ENCODE measurements at regions not wholly inside any gene's neighbourhood (a gene's known extent, or its start where the extent isn't known, plus 50 kb on each side); places are given as distances from the start of the nearest gene placed in this dataset.

DNA sequence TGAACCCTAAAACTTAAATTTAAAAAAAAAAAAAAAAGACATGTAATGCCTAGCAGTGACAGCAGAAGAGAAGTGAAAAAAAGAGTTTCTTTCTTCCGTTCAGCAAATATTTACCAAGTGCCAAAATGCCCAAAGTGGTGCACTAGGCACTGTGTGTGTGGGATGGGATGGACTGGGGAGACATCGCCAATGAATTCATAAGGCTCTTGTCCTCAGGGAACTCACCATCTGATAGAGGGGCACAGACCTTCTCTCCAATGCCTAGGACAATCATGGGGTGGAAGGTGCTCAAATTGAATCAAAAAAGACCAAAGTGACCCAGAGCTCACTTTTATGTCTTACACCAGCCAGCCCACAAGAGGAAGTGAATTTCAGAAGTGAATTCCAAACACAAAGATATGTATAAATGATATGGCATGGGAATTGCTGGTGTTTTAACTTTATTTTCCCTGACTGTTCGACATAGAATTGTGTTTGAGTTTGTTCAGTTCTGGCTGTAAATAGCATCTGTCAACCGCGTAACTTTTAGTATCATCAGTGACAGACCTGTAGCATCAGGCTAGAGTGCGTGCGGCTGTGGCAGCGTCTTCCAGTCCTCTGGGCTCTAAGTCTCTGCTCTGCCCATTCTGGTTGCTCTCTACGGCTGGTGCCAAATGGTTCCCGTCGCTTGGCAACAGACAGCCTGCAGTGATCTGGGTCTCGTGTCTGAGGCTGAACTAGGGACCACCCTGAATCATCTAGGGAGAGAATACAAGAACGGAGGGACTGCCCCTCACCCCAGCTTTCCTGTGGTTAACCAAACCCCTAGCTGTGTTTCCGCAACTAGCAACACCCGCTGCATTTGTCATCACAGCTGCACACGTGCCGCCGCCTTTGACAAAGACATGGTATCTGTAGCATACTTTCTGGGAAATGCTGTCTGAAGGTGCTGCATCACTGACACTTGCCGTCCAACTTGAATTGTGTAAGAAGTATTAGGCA, 154.0 kb upstream of the THBS1 start:
- DNase-seq (ENCODE audit: low spot score): peak; percentile 58

DNA sequence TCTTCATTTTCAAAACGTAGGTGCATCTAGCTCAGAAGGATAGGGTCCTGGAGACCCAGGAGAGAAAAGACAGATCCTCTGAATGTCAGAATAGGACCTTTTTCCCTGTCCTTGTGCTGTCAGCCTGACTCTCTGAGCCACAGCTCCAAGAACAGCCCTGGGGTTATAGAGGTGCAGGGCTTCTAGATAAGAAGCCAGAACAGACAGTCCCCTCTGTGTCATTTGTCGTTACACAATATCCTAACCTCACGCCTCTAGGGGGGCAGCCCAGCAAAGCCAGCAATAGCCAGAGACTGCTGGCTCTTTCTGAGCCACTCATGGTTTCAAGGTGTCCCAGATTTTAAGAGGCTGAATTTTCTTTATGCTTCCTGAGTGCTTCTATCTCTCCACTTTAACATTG, 153.2 kb upstream of the THBS1 start:
- DNase-seq (ENCODE audit: low spot score): no peak

DNA sequence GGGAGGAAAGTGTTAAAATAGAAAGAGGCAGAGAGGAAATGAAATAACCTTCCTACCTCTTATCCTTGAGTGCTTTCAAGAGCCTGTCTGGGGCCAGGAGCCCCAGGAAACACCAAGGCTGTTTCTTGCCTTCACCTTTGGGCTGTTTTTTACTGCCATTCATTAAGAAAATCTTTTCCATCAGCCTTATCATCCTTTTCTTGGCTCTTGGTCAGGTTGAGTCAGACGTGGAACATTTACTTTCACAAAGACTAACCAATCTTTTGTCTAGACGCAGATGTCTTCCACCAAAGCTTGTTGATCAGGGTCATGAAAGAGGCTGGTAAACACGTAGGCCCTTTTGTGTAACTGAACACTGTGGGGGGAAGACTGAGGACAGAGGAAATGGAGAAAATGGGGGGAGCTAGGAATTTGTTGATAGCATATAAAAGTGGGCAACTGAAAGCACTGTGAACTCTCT, 151.0 kb upstream of the THBS1 start:
- no peak for DNase-seq (ENCODE audit: low spot score)

DNA sequence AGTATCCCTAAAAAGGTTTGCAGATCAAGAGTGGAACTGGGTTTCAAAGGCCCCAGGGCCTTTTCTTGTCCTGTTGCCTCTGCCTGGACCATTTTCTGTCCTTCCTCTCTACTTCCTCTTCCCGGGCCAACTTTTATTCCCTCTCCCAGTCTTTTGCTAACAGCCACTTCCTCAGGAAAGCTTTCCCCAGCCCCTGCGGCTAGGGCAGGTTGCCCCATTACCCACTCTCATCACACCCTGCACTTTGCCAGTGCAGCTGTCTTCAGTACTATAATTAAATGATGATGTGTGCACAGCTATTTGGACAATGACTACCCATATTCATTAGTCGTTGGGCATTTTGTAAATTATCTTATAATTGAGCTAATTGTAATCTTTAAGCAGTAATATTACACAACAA, 150.5 kb upstream of the THBS1 start:
- no peak for DNase-seq (ENCODE audit: low spot score)

DNA sequence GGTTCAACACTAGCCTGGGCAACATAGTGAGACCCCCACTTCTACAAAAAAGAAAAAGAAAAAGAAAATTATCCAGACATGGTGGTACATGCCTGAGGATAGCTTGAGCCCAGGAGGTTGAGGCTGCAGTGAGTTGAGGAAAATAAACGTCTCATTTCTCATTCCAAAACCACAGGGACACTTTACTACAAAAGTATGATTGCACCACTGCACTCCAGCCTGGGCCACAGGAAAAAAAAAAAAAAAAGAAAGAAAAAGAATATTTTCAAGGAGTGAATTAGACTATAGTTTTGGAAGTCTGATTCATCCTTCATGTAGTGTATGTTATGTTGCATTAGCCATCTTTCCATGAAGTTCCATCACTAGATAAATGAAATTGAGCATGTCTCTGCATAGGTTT, 149.5 kb upstream of the THBS1 start:
- no peak for DNase-seq (ENCODE audit: low spot score)

DNA sequence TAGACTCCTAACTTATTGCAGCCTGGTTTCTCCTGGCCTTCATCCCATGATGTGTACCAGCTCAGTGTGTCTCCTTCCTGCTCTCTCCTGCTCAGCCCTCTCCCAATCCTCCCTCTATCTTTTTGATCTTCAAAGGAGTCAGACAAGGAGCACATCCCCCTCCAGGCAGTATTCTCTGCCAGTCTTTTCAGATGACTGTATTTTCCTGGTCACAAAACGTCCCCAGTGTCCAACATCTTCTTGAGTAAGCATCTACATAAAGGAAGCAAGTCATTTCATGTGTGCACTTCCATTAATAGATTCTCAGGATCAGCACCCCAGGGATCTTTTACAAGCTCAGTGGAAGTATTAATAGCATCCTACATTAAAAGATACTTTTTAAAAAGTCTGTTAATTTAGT, 148.9 kb upstream of the THBS1 start:
- DNase-seq (ENCODE audit: low spot score): no peak

DNA sequence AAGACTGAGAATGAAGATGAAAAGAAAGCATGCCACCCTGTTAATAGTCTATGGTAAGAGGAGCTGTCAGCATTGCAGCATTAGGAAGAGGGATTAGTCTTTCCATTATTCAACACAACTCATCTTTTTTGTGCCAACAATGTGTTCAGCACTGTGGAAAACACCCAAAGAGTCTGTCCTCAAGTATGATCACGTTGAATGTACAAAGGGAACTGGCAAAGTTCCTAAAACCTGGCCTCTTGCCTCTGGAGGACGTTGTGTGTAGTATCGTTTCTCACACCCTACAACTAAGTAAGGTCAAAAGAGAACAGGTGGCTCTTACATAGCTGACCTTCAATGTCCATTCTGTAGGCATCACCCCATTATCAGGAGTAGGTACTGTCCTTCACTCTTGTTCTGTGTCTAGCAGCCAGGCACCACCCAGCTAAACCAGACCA, 147.9 kb upstream of the THBS1 start:
- no peak for DNase-seq (ENCODE audit: low spot score)

DNA sequence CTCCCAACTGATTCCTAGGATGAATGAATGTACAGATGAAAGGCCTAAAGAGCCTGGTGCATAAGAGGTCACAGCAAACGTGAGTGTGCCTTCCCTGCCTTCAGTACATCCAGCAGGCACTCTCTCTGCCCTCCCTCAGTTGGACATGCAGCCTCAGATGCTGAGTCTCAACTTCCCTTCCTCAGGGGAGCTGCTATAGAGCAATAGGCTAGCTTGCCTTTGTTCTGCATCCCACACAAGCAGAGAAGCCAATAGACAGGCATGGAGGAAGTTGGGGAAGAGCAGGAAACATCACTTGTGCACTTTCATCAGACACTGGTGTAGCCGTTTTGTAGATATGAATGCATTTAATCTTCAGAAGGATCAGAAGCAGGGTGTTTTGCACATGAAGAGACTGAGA, 147.5 kb upstream of the THBS1 start:
- no peak for DNase-seq (ENCODE audit: low spot score)

DNA sequence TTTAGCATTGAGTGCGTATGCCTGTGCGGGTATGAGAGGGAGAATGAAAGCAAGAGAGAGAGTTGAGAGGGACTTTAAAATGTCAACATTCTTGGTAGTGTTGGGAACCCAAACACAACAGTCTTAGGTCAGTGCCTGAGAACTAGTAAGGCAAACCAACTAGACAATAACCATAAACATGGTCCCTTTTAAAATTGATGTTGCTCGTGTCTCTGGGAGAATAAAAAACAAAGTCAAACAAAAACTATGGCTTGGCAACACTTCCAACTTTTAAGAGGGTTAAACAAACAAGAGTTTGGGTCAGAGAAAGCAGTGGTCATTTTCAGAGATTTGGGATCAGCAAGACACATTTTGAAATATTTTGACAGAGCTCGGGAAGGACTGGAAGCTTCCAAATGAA, 146.7 kb upstream of the THBS1 start:
- no peak for DNase-seq (ENCODE audit: low spot score)

DNA sequence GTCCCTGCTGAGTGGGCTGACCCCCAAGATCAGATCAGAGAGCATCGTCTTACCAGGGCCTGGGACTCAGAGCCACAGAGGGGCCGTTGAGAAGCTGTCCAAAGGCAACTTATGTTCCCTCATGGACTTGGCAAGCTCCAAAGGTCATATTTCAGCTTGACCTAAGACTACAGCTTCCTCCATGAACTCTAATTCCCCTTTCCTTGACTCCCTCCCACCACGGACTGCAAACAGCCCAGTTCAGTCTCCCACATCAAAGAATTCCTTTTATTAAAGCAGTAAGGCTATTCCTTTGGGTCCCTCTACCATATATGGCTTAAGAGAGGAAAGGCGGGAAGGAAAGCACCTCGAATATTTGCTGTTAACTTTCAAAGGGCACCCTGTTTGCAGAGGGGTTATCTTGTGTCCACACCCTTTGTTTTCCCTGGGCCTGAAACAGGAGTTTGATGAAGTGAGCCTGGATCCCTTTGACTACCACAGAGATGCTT, 146.1 kb upstream of the THBS1 start:
- no peak for DNase-seq (ENCODE audit: low spot score)

DNA sequence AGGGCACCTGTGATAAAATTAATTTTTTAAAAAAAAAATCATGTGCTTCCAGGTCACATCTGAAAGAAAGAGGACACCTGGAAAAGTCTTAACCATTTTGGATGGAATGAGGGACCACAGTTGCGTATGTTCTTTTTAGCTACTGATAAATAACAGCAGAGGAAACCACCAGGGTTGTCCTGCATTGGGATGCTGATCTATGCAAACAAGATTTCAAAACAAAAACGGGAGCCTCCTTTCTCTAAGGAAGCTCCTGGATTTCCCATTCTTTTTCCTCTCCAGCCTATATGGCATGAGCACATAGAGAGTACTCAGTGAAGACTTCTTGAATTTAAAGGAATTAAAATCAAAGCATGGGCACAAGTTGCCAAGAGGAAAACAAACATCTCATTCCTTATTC, 145.6 kb upstream of the THBS1 start:
- DNase-seq (ENCODE audit: low spot score): no peak

DNA sequence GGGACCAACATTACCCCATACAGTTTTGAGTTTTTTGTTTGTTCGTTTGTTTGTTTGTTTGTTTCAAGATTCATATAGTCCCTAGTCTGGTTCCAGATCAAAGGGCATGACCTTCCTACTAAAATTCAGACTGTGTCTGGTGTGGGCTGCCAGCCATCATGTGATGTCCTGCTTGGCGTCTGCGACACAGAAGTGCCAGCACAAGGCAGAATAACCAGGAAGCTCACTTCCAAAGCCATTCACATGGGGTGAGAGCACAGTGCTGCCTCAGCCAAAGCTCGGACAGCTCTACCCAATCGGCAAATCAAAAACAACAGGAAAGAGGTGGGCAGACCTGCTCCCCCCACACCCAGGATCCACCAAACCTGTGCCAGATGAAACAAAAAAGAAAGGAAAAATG, 142.6 kb upstream of the THBS1 start:
- no peak for DNase-seq (ENCODE audit: low spot score)

DNA sequence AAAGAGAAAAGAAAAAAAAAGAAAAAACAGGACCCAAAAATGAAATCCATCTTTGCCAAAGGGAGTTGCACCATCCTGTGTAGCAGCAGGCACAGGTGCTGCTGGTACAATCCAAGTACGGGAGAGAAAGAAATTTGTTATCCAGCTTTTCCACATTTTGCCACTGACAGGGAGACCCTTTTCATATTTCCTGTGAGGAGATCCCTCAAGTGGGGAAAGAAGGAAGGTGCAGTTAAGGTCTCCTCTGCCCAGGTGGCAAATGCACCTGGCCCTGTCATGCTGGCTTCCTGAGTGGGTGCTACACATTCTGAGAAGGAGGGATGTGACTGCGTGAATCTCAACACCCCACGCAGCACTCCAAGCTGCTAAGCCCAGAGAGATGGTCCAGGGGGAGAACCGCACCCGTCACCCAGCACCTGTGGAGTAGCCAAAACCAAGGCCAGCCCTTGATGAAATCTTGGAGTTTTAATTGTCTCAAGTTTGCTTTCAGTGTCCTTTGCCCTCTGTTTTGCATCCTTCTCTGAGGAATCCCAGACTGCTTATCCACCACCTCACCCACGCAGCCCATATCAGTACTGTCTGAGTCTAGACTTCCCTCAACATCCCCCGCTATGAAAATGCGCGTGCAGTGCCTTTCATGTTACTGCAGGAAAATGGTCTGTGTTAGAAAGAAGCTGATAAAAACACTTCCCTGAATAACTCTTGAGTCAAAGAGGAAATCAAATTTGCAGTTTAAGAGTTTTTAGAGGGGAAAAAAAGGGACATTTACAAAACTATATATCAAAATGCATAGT, 141.9 kb upstream of the THBS1 start:
- DNase-seq (ENCODE audit: low spot score): no peak

DNA sequence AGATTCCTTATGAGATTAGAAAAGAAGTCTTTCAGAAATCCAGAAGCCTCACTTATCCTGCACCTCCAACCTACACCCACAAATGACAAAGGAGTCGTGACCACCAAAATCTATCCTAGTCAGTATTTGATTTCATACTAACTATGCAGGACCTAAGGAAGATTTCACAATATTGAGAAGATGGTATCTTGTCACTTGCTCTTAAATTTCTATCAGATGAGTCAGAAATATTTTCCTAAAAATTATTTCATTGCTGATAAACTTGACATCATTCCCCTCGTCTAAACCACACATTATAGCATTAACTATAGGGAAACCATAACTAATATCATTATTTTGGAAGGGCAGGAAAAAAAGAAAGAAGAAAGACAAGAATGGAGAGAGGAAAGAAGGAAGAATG, 138.0 kb upstream of the THBS1 start:
- no peak for DNase-seq (ENCODE audit: low spot score)

DNA sequence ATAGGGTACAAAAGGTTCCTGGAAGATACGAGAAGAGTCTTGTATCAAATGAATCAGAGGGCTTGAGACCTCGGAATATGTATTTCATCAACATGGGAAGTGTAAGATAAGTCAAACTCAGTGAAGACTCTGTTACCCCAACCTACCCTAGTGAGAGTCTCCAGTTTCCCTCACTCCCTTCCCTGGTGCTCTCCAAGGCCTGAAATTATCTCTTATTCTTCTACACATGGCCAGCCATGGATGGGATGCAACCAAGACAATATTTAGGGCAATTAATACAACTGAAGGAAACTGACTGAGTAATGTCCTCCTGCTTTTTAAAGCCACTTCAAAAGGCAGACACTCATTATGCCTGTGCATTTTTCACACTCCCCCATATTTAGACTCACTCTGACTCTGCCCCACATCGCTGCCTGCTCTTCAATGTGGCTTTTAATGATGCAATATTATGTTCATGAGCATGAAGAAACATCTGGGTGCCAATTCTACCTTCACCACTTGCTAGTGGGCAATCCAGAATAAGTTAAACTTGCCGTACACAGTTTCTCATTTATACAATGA, 137.1 kb upstream of the THBS1 start:
- no peak for DNase-seq (ENCODE audit: low spot score)

DNA sequence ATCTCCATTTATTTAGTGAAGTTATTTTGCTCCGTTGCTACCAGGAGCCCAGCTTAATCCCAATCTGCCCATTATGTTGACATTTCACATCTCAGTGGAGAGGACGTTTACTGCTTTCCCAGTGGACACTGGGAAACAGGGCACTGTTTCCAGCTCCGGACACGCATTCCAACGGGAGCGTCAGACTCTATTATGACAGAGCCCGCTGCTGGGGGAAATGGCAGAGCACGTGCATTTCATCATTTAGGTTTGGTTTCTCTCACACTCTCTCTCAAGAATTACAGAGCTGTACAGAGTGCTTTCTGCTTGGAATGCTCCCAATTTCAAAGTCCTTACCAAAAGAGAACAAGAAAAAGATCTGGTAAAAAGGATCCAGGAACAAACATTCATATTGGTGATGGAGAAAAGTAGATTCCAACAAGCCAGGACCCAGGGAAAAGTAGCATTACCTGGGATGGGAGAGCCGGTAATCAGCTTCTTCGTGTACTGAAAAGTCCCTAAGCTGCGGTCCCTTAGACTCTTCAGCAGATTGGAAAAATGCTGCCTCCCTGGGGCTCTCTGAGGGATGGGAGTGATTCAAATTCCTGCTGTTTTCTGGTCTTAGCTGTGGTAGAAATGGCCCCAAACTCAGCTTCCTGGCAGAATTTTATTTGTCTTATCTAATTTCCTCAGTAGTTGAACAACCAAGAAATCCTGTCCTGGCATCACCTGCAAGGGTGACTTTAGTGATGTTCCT, 136.0 kb upstream of the THBS1 start:
- DNase-seq (ENCODE audit: low spot score): no peak

DNA sequence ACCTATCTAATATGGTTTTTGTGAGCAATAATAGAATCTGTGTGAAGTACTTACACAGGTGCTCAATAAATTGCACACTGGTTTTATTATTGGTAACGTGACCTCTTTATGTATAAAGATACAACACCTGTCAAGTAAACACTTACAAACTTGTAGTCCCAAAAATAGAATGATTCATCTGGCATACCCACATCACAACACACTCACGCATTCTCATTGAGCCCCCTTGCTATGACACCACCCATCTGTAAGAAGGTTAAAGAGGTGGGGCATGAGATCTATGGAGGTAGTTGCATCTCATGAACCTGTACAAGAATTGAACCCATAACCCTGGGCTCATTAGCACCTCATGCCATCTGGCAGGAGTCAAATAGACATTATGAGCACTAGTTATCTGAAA, 134.9 kb upstream of the THBS1 start:
- no peak for DNase-seq (ENCODE audit: low spot score)

DNA sequence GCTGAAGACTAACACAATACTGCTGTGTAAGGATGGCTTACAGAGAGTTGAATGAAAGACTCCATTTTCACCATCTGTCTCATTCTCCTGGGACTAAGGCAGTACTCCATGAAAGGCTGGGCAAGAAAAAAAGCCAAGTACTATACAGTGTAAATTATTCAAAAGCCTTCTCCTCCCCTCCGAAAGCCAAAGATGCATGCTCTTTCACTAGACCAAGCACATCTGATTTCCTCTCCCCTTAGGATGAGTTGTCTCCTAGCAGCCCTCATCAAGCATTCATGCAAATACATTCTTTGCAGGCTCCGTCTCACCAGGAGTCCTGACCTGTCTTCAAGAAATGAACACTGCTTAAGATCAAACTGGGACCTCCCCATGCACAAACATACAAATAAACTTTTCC, 133.5 kb upstream of the THBS1 start:
- DNase-seq (ENCODE audit: low spot score): no peak

DNA sequence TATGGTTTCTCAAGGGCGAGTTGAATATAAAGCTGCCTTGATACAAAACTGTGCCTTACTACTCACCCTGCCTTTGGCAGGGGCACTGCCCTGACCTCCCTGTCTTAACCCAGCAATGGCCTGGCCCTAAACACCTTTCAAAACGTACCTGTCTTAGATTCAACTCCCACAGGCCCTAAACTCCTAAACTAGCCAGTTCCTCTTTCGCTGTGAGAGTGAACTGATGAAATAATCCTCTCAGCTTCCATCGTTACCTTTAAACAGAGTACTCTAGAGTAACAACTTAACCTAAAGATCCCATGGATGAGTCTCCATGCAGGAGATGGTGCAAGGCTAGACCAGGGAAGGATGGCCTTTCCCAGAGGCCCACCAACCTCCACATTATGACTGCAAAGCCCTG, 133.0 kb upstream of the THBS1 start:
- DNase-seq (ENCODE audit: low spot score): no peak

DNA sequence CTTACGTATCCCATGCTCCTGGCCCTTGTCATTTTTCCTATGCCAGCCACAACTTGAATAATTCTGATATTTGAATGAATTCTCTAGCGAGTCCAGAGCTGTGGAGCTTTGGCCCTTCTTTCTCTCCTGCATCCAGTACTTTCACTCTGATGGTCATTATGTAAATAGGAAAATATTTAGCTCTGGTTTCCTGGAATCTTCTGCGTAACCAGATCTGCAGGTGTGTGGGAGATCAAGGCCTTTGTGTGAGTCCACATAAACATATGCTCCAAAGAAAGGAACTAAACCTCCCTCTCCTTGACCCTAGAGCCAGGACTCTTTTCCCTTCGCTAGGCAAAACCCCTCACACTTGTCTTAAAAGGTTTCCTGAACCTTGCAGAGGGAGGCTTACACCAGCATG, 132.5 kb upstream of the THBS1 start:
- no peak for DNase-seq (ENCODE audit: low spot score)

DNA sequence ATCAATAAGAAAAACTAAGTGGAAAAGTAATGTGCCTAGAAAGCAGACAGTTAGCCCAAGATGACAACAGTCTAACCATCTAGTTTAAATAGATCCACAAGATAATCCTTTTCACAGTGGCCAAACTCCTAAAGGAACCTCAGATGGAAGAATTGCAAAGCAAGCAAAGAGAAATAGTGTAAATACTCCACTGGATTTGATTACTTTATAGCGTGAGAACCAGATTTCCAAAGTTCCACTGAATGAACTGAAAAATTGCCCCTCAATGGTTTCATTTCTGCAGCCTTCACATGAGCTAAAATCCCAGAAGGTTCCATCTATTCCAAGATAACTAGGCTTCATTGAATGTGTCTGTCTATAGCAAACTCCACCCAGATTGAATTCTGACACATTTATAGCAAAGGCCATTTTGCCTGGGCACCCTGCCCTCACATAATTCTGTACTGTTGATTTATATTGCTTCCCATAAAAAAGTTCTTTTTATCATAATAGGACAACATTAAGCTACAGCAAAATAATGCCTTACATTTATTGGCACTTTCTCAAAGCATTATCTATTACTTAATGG, 129.7 kb upstream of the THBS1 start:
- DNase-seq (ENCODE audit: low spot score): no peak

DNA sequence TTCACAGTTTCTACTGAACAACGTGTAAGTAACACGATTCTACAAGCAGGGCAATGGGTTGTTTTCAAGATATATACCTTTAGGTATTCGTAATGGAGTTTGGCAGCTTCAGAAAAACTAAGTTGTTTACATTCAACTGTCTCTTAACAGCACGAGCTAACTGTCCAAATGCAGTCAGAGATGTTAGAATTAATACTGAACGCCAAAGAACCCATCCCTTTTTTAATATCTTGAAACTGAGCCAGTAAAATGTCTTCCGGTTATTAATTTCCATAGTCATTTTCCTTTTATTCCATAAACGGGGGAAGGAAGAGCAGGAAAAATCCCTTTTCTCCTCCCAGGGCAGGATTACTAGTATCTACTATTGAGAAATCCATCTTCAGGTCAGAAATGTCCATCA, 129.0 kb upstream of the THBS1 start:
- DNase-seq (ENCODE audit: low spot score): no peak
